Mesenteric fat pad (tissue), 1 donor: ENCODE measurements at regions not wholly inside any gene's neighbourhood (a gene's known extent, or its start where the extent isn't known, plus 50 kb on each side); places are given as distances from the start of the nearest gene placed in this dataset.
"Not testable (repeated sequence)": the region's sequence is repeated elsewhere in the genome, so short reads cannot be mapped to it uniquely, and the experiment has no call there.

Experiments
- DNase-seq: peaks from one replicate; pipeline ENCODE4 v3.0.0-alpha.2; 2020; ENCODE audit warnings: low spot score
- donor health status: DM: yes; HTN: yes; CAD: no.

DNA sequence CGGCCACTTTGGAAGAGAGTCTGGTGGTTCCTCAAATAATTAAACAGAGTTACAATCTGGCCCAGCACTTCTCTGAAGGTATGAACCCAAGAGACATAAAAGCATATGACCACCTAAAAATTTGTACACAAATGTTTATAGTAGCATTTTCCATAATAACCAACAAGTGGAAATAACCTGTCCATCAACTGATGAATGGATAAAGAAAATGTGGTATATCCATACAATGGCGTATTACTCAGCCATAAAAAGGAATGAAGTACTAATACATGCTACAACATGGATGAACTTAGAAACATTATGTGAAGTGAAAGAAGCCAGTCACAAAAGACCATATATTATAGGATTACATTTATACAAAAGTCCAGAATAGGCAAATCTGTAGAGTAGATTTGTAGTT is 76.0 kb upstream of the RGPD5 start:
- DNase-seq: no peak

DNA sequence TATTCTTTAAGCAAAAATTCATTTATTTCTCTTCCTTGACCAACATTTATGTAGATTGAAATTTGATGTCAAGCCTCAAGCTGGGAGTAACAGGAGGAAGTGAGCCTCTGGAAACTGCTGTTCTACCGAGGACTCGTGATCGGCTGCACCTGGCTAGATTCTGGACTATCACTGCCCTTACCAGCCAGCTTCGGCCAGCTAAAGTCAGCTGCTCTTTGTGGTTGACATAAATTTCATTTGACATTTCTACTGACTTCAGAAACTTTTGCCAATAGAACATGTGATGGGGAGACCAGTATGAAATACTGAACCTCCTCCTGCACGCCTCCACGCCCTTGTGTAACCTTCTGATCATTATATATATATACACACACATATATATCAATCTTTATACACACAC is 74.2 kb upstream of the RGPD5 start:
- peak; percentile 26 for DNase-seq

DNA sequence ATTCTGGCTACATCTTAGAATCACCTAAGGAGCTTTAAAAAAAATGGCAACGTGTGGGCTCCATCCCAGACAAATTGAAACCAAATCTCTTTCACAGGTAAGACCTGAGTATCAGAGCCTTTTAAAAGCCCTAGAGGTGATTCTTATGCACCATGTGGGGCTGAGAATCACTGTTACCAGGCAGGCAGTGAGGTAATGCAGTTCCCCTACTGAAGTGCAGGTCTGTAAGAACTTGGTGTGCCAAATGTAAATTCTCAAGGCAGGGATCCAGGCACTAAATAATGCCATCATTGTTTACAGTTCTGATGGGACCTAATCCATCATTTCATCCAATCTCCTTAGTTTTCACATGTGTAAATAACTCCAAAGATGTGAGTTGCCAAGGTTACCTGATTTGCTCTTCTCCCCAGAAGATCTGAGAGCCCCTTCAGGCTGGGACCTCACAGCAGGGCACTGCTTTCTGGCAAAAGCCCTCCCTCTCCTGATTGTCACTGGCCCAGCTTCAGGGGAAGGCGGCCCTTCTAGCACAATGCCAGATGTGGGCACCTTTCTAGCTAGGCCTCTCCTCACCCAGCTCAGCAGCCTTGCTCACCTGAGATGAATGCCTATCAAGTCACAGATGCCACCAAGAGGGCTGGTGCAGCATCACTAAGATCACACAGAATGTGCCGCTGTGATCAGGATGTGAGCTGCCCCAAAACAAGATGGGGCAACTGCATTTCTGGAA is 73.6 kb upstream of the RGPD5 start:
- DNase-seq: peak; percentile 71

DNA sequence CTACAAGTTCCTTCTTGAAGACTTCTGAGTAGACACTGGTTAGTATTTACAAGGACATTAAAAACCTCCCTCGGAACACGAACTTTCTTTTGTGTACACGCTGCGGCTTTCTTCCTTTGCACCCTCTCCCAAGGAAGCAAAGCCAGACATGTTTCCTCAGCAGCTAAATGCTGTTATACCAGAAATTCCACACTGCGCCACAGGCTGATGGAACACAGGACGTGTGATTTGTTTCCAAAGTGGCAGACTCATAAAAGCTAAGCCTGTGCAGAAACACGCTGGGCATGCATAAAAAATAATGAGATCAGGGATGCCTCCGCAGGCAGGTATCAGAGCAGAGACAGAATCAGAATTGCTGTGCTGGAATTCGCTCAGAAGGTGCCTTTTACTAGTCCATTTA is 73.0 kb upstream of the RGPD5 start:
- peak; percentile 26 for DNase-seq

DNA sequence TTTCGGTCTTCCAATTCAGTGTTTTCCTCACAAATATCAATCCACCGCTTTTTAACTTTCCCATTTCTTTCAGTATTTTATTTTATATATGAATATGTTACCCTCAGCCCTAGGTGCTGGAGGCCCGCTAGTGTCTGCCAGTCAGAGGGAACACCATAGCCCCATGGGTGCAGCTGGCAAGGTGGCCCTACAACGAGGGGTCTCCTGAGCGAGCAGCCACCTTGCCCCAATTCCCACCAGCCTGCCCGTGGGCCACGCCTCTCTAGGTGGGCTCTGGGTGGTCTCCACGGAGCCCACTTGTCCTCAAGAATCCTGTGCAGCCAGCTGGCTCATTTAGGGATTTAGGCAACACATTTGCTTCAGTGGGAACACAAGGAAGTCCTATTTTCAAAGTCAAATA is 72.5 kb upstream of the RGPD5 start:
- peak; percentile 83 for DNase-seq

DNA sequence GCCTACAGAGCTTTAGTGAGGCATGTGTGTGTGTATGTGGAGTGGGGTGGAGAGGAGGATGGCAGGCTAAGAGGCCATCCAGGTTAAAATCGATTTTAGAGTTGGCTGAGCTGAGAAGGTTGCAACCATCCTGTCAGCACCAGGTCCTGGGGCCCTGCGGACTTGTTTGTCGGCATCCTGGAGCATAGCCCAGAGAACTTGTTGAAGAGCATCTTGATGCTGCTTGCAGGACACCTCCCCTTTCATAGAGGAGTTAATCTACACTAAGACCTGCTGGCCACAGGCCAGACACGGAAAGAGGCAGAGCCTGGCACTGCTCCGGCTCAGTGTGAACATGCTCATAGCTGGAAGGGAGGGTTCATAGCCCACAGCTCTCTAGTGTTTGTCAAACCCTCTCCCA is 72.1 kb upstream of the RGPD5 start:
- DNase-seq: peak; percentile 28

DNA sequence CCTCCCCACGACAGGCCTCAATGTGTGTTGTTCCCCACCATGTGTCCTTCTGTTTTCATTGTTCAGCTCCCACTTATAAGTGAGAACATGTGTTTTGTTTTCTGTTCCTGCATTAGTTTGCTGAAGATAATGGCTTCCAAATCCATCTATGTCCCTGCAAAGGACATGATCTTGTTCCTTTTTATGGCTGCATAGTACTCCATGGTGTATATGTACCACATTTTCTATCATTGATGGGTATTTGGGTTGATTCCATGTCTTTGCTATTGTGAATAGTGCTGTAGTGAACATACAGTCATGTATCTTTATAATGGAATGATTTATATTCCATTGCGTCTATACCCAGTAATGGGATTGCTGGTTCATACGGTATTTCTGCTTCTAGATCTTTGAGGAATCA is 71.5 kb upstream of the RGPD5 start:
- DNase-seq: not testable (repeated sequence)

DNA sequence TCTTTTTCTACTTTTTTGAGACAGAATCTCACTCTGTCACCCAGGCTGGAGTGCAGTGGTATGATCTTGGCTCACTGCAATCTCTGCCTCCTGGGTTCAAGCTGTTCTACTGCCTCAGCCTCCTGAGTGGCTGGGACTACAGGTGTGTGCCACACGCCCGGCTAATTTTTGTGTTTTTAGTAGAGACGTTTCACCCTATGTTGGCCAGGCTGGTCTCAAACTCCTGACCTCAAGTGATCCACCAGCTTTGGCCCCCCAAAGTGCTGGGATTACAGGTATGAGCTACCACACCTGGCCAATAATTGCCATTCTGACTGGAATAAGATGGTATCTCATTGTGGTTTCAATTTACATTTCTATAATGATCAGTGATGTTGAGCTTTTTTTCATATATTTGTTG is 71.0 kb upstream of the RGPD5 start:
- peak; percentile 11 for DNase-seq

DNA sequence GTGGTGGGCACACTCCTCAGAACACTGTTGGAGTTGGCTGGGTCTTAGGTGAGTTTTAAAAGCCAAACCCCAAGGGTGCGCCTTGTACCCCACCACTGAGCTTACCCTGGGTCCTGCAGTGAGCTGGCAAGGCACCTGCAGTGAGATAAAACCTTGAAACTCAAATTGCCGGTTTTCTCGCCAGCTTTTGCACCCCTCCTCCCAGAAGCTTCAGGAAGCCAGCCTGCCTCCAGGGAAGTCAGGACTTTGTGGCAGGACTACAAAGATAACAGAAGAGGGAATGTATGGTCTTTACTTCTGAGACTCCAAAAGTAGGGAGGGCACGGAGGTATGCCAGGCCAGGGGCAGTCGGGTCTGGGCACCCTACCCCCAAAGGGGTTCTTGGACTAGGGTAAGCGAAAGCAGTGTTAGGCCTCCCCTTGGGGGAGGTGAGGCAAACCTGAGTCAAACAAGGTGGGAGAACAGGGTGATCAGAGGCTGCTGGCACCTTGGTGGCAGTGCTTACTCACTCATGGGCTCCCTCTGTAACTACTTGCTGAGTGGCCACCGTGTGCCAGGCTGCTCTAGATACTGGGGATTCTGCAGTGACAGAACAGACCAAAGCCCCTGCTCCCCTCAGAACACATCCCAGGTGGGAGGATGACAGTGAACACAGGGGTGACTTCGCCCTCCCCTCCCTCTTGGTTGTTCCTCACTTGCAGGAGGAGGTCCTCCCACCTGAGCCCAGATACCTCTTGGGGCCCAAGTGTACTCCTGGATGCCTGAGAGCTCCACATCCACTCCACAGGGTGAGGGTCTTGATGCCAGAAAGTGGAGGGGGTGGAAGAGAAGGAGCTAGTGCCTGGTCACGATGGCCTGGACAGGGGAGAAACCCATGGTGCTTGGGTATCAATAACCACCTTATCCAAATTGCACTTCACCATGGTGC is 69.3 kb upstream of the RGPD5 start:
- peak; percentile 81 for DNase-seq

DNA sequence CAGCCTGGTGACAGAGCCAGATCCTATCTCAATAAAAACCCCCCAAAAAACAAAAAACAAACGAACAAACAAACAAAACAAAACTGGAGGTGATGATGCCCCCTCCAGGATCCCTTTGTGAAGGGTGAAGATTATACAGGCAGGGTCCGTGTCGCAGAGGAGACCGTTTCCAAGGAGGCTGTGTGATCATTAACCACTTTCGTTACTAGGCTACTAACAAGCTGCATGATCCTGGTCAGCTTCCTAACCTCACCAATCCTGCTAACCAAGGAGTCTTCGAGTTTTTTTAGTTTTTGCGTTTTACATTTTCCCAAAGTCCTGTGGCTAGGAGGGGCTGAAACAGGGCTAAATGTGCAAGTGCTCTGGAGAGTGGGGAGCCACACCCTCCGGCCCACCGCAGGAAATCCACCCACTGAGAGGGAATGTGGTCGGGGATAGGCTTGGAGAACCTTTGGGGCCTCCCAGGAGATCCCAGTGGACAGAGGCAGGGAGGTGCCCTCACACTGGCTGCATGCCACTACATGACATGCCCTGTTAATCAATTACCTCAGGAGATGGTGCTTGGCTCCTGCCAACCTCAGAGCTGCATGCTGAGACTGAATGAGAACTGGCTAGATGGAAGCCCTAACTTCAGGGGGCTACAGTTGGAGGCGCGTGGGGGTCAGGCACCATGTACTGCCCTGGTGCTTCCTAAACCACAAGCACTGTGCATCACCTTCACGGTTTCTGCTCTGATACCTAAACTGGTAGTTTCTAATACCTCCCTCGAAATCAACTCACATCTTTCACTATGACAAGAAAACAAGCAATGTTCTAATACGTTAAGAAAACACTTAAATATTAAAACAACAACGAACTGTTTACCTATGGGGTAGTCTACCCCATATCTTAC is 67.5 kb upstream of the RGPD5 start:
- peak; percentile 47 for DNase-seq

DNA sequence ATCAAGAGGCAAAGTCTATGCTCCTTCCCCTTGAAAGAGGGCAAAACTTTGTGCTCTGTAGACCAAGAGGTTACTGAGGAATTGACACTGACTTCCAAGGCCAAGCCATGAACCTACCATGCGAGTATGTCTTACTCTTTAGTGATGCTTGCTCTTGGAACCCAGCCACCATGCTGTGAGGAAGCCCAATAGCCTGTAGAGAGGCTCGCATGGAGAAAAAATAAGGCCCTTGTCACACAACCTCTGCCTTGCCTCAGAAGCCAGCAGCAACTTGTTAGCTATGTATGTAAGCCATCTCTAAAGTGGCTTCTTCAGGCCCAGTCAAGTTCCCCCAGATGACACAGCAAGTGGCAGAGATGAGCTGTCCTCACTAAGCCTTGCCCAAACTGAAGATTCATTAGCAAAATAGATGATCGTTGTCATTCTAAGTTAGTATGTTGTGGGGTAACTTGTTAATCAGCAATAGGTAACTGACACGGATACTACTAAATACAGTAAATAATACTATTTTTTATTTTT is 66.1 kb upstream of the RGPD5 start:
- DNase-seq: peak; percentile 65

DNA sequence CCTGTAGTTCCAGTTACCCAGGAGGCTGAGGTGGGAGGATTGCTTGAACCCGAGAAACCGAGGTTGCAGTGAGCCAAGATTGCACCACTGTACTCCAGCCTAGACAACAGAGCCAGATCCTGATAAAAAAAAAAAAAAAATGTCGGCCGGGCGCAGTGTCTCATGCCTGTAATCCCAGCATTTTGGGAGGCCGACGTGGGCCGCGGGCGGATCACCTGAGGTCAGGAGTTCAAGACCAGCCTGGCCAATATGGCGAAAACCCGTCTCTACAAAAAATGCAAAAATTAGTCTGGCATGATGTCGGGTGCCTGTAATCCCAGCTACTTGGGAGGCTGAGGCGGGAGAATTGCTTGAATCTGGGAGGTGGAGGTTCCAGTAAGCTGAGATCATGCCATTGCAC is 60.4 kb upstream of the RGPD5 start:
- peak; percentile 72 for DNase-seq

DNA sequence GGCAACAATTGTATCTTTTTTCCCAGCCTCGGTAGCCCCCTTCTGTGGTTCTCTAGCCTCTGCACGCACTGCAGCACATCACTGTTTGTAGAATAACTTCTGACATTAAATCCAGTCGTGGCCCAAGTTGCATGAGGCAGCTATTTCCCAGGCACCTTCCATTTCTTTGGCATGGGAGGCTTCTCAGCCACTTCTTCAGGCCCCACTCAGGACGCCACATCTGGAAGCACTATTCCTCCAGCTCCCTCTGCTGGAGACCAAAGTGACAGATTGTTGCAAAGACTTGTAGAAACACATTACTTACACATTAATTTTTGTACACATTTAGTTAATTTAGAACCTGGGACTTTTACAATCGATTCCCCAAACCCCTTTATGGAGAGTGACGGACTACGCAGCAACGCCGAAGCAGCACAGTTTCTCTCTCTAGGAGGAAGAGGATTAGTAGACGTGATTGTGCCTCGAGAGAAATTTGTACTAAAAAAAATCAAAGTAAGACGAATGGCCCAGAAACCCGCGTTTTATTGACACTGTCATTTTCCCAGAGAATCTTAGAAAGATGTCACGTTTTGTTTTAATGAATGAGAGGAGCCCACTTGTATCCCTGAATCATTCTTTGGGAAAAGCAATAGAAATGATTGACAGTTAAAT is 57.8 kb upstream of the RGPD5 start:
- DNase-seq: peak; percentile 49
